ENCODE measurements at regions not wholly inside any gene's neighbourhood (a gene's known extent, or its start where the extent isn't known, plus 50 kb on each side); places are given as distances from the start of the nearest gene placed in this dataset.

GRCh38 chr2:39525636-39526412 is 88.7 kb upstream of the MAP4K3 start:
- no peak for TF ChIP-seq CTCF (conservative IDR thresholded peaks at IDR 0.05; ENCODE audit: low read length)
- TF ChIP-seq EZH2phosphoT487 (IDR thresholded peaks at IDR 0.05; ENCODE audit: borderline replicate concordance), result no peak

Measured in Loucy (cell line).